ENCODE measurements at regions not wholly inside any gene's neighbourhood (a gene's known extent, or its start where the extent isn't known, plus 50 kb on each side); places are given as distances from the start of the nearest gene placed in this dataset.

GRCh38 chr19:29092712-29093552 is 120.0 kb downstream of the UQCRFS1 start:
- Histone ChIP-seq H3K36me3 (ENCODE audit: control insufficient read depth in 2 of 2, extremely low read depth in 1 of 2, insufficient read depth in 2 of 2, low read length in 2 of 2) (no peaks in the 10 kb centered on the region), H2AFZ (ENCODE audit: low read depth, low read length) (no peak overlapping the region), H3K79me2 (ENCODE audit: control insufficient read depth, insufficient read depth, low read length) (no peaks in the 10 kb centered on the region), H3K27me3 (ENCODE audit: control insufficient read depth in 2 of 2, insufficient read depth in 2 of 2, low read length in 2 of 2) (no peaks in the 10 kb centered on the region), H3K4me2 (ENCODE audit: insufficient read depth, low read length) (no peak overlapping the region), H3K9me3 (replicated peaks; ENCODE audit: control insufficient read depth, insufficient read depth, low read length) (peaks cover 6% of the 10 kb centered on the region), H3K4me3 (replicated peaks in 1 of 3; ENCODE audit: insufficient read depth in 1 of 3, low read depth in 1 of 3, low read length in 3 of 3) (no peak overlapping the region), H3K9ac (replicated peaks; ENCODE audit: extremely low read depth, insufficient read depth, low read length) (no peak overlapping the region), H3K9me1 (replicated peaks; ENCODE audit: control insufficient read depth, extremely low read depth, insufficient read depth, low read length) (no peaks in the 10 kb centered on the region), H3K4me1 (ENCODE audit: control insufficient read depth, extremely low read depth, insufficient read depth, low read length) (no peaks in the 10 kb centered on the region), H4K20me1 (replicated peaks; ENCODE audit: control insufficient read depth, extremely low read depth, insufficient read depth, low read length) (no peaks in the 10 kb centered on the region), H3K27ac (ENCODE audit: insufficient read depth, low read depth, low read length) (no peak overlapping the region)
- POLR2A ChIA-PET: no interaction called here
- DNase-seq (ENCODE audit: low read depth, low spot score) (no peak), FAIRE-seq (no peak)
- TF ChIP-seq GATA2 (IDR thresholded peaks at IDR 0.05; ENCODE audit: insufficient read depth, insufficient read length, low read depth, low read length): no peak
- TF ChIP-seq POLR2AphosphoS5 (IDR thresholded peaks at IDR 0.05; ENCODE audit: insufficient read depth, low read depth, low read length): no peak
- TF ChIP-seq, protein P1, sequence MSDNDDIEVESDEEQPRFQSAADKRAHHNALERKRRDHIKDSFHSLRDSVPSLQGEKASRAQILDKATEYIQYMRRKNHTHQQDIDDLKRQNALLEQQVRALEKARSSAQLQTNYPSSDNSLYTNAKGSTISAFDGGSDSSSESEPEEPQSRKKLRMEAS (IDR thresholded peaks at IDR 0.05; ENCODE audit: insufficient read depth, insufficient read length): no peak
- TF ChIP-seq MYC (IDR thresholded peaks at IDR 0.05; ENCODE audit: low read depth, low read length): no peak
- no peak for TF ChIP-seq POLR2A (IDR thresholded peaks at IDR 0.05; ENCODE audit: low read depth, low read length)
- TF ChIP-seq CTCF (IDR thresholded peaks at IDR 0.05; ENCODE audit: extremely low read depth in 1 of 2, insufficient read depth in 1 of 2, low read depth in 1 of 2, low read length in 2 of 2): no peak
- TF ChIP-seq EZH2 (IDR thresholded peaks at IDR 0.05; ENCODE audit: borderline replicate concordance, low read depth, low read length, severe bottlenecking): no peak
- TF ChIP-seq FOS (IDR thresholded peaks at IDR 0.05; ENCODE audit: borderline replicate concordance, insufficient read depth, low read length): no peak
- TF ChIP-seq JUN (IDR thresholded peaks at IDR 0.05; ENCODE audit: borderline replicate concordance, insufficient read depth, insufficient read length, low read depth): no peak
- no TSS peak for BruUV-seq (replicated peaks)
- CTCF ChIA-PET: no interaction called here
- dilution Hi-C loops (cut with MboI; ENCODE audit: extremely low pct_ligation_motif_present, low sequenced_read_pairs) (no loop called here), intact Hi-C loops (cut with micrococcal nuclease) (no loop called here)

Data from endothelial cell of umbilical vein (primary cell).